ENCODE measurements at regions not wholly inside any gene's neighbourhood (a gene's known extent, or its start where the extent isn't known, plus 50 kb on each side); places are given as distances from the start of the nearest gene placed in this dataset.
"Not testable (repeated sequence)": the region's sequence is repeated elsewhere in the genome, so short reads cannot be mapped to it uniquely, and the experiment has no call there.

- no peak for DNase-seq
Observed at GRCh38 chr3:118239253-118239652, 795.4 kb downstream of the IGSF11 start.

GRCh38 chr3:118244761-118245160, 789.9 kb downstream of the IGSF11 start:
- no peak for DNase-seq

- no peak for DNase-seq
Observed at GRCh38 chr3:118245312-118245711, 789.3 kb downstream of the IGSF11 start.

- DNase-seq = not testable (repeated sequence)
Observed at GRCh38 chr3:118258850-118259249, 775.8 kb downstream of the IGSF11 start.

GRCh38 chr3:118262800-118263402, 771.7 kb downstream of the IGSF11 start:
- no peak for DNase-seq

GRCh38 chr3:118267588-118267987, 767.1 kb downstream of the IGSF11 start:
- DNase-seq = no peak

- no peak for DNase-seq
Observed at GRCh38 chr3:118269537-118270125, 765.0 kb downstream of the IGSF11 start.

GRCh38 chr3:118272991-118273390, 761.7 kb downstream of the IGSF11 start:
- no peak for DNase-seq

GRCh38 chr3:118277814-118278213, 756.8 kb downstream of the IGSF11 start:
- DNase-seq = no peak

- DNase-seq = no peak
Observed at GRCh38 chr3:118292841-118293240, 741.8 kb downstream of the IGSF11 start.

GRCh38 chr3:118298133-118298532, 736.5 kb downstream of the IGSF11 start:
- no peak for DNase-seq

GRCh38 chr3:118304557-118304956, 730.1 kb downstream of the IGSF11 start:
- no peak for DNase-seq

GRCh38 chr3:118332699-118333098, 701.9 kb downstream of the IGSF11 start:
- DNase-seq = no peak

GRCh38 chr3:118337649-118338048, 697.0 kb downstream of the IGSF11 start:
- no peak for DNase-seq

- DNase-seq = no peak
Observed at GRCh38 chr3:118347396-118348168, 687.1 kb downstream of the IGSF11 start.

GRCh38 chr3:118348169-118348557, 686.5 kb downstream of the IGSF11 start:
- no peak for DNase-seq

GRCh38 chr3:118354556-118354955, 680.1 kb downstream of the IGSF11 start:
- DNase-seq = no peak

GRCh38 chr3:118369892-118370491, 664.7 kb downstream of the IGSF11 start:
- DNase-seq = no peak

GRCh38 chr3:118380576-118380975, 654.1 kb downstream of the IGSF11 start:
- no peak for DNase-seq

GRCh38 chr3:118396491-118396890, 638.2 kb downstream of the IGSF11 start:
- no peak for DNase-seq

GRCh38 chr3:118400086-118400485, 634.6 kb downstream of the IGSF11 start:
- DNase-seq = no peak

GRCh38 chr3:118400886-118401285, 633.8 kb downstream of the IGSF11 start:
- DNase-seq = no peak

GRCh38 chr3:118401887-118402286, 632.8 kb downstream of the IGSF11 start:
- no peak for DNase-seq

GRCh38 chr3:118402971-118403370, 631.7 kb downstream of the IGSF11 start:
- DNase-seq = no peak
